GM19372 (cell line): ENCODE measurements at regions not wholly inside any gene's neighbourhood (a gene's known extent, or its start where the extent isn't known, plus 50 kb on each side); places are given as distances from the start of the nearest gene placed in this dataset.

Source experiments
- ATAC-seq: cut with Tn5 transposase; IDR thresholded peaks from one replicate; pipeline ENCODE4 v1.9.1; 2021; ENCODE audit warnings: mild to moderate bottlenecking, low read depth, moderate library complexity; ENCODE audit not compliant: unreplicated experiment

DNA sequence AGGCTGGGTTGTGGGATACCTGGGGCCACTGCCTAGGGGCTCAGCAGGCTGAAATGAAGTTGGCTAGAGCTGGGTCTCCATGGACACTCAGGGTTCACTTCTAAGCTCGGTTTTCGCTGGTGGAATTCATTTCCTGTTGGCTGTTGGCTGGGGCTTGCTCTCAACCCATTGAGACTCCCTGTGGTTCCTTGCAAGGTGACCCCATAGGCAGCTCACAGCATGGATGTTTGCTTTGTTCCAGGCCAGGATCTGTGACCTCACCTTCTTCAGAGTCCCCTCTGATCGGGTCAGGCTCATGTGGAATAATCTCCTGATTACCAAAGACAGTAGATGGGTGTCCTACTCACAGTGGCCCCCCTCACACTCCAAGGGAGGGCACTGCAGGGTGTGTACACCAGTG lies 229.3 kb downstream of the QKI start:
- ATAC-seq, result no peak

DNA sequence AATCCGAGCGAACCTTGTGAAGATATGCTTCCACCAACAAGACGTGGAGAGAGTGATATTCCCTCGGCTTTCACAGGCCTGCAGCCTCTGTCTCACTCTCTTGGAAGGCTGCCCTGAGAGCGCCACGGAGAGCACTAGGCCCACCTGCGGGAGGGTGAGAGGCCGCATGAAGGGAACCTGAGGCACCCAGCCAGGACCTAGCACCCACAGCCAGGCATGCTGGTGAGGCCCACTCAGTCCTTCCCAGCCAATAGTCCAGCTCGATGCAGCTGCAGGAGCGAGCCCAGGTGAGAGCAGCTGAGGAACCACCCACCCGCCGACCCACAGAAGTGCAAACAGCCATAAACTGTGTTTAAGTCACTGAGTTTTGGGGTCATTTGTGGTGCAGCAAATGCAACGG lies 227.2 kb downstream of the QKI start:
- ATAC-seq, result no peak

DNA sequence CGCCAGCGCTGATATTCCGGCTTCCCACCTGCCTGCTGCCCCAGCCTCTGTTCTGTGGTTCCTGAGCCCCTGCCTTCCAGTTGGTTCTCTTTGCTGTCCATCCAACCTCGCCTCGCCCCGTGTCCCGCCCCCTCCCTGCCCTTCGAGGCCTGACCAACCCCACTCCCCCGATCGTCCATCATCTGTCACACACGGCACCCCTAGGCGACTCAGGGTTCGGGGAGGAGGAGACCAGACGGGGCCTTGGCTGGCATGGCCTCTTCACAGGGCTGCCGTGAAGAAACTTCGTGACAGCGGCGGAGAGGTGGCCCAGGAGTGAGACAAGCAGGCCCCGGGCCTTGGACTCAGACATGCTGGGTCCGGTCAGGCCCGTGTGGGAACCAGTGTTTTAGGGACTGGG lies 226.1 kb downstream of the QKI start:
- ATAC-seq, result no peak

DNA sequence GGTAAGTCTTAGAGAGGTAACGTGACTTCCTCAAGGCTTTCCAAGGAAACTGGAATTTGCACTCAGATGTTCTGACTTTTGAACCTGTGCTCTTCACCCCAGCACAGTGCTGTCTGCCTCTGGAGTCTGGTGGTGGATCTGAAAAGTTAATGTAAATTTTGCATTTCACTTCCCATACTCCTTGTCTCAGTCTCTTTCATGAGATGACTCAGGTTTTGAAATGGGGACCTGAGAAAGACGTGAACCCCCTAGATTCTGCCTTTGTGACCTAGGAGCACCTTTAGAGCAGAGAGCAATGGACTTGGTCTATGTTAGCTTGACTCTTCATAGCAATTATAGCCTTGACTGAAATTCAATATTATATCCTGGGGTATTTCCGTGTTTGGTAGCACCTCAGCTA lies 223.0 kb downstream of the QKI start:
- peak; percentile 78 for ATAC-seq

DNA sequence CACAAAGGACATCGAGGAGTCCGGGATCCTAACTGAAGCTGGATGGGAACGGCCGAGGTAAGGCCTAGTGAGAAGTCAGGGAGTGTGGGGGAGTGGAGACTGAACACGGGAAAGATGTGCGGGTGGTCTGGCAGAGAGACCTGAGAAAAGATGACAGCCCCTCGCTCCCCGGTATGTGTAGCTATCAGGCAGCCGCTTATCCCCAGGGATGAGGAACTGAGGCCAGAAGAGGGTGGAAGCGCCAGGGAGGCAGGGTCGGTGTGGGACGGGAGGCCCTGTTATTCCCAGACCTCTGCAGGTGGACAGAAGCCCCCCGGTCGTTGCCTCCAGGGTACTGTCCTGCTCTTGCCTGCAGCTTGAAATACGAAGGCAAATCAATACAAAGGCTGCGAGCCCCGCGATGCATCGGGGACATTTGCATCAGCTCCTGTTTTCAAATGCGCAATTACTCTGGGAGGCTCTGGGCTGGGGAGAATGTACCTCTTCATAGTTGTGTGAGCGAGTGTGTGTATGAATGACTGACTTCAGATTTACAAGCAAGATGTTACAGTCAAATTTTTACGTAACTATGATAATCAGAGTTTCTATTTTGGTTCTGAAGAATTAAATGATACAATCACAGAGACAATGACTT lies 221.3 kb downstream of the QKI start:
- no peak for ATAC-seq

DNA sequence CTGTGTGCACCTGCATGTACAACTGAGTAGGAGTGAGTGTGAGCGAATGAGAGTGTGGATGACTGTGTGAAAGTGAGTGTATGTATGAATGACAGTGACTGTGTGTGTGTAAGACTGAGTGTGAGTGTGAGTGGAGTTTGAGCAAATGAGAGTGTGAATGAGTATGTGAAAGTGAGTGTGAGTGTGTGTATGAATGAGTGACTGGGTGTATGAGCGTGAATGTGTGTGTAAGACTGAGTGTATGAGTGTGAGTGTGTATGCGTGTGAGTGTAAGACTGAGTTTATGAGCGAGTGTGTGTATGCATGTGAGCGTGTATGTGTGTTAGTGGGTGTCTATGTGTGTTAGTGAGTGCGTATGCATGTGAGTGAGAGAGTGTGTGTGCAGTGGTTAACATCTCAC lies 220.8 kb downstream of the QKI start:
- ATAC-seq, result no peak

GRCh38 chr6:163634211-163635171 lies 220.0 kb downstream of the QKI start:
- no peak for ATAC-seq

GRCh38 chr6:163630991-163631390 lies 216.5 kb downstream of the QKI start:
- no peak for ATAC-seq

GRCh38 chr6:163630572-163630971 lies 216.1 kb downstream of the QKI start:
- no peak for ATAC-seq

- no peak for ATAC-seq
These were observed 215.6 kb downstream of the QKI start for GRCh38 chr6:163630096-163630495.
